Chondrocyte (in vitro differentiated cells): ENCODE measurements at regions not wholly inside any gene's neighbourhood (a gene's known extent, or its start where the extent isn't known, plus 50 kb on each side); places are given as distances from the start of the nearest gene placed in this dataset.

Source experiments
- DNase-seq: peaks from one replicate; pipeline ENCODE4 v3.0.0; 2021; ENCODE audit warnings: mixed read lengths, low spot score
- H3K27ac Mint-ChIP-seq: one replicate; pipeline ENCODE4 v1.8.0; 2021; ENCODE audit warnings: mild to moderate bottlenecking, moderate library complexity, mixed read lengths; ENCODE audit not compliant: unreplicated experiment
- H3K27me3 Mint-ChIP-seq: 2 replicates; pipeline ENCODE4 v1.8.0; 2021; ENCODE audit warnings: low read depth, mixed read lengths
- H3K36me3 Mint-ChIP-seq: 2 replicates; pipeline ENCODE4 v1.8.0; 2021; ENCODE audit warnings: low read depth, mixed read lengths
- H3K4me1 Mint-ChIP-seq: 2 replicates; pipeline ENCODE4 v1.8.0; 2021; ENCODE audit warnings: low read depth, mild to moderate bottlenecking, mixed read lengths
- H3K4me3 Mint-ChIP-seq: one replicate; pipeline ENCODE4 v1.8.0; 2021; ENCODE audit warnings: mild to moderate bottlenecking, moderate library complexity, mixed read lengths; ENCODE audit not compliant: unreplicated experiment
- H3K9me3 Mint-ChIP-seq: 2 replicates; pipeline ENCODE4 v1.8.0; 2021; ENCODE audit warnings: low read depth, mixed read lengths
- TF ChIP-seq, protein P1 (sequence below): fragments of 200-600 bp; sonication (generic); IDR thresholded peaks from 2 replicates; pipeline ENCODE4 v1.5.0; 2021; ENCODE audit warnings: antibody characterized with exemption, mild to moderate bottlenecking, moderate library complexity

DNA sequence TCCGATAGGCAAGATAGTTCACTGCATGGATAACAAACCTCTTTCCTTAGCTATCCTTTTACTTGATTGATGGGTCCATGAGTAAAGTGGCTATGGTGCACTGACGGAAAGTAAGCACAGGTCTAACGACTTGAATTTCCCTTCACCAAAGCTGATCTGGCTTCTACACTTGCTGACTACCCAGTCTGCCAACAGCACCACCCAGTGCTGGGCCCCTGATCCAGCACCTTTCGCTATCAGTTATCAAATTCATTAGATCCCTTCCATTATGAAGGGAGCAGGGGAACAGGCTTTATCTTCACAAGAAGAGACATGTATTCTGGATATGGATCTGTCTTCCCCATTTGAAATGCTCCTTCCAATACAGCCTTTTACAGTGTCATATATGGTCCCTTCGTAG is 855.9 kb downstream of the GRID1 start:
- TF ChIP-seq, protein P1, sequence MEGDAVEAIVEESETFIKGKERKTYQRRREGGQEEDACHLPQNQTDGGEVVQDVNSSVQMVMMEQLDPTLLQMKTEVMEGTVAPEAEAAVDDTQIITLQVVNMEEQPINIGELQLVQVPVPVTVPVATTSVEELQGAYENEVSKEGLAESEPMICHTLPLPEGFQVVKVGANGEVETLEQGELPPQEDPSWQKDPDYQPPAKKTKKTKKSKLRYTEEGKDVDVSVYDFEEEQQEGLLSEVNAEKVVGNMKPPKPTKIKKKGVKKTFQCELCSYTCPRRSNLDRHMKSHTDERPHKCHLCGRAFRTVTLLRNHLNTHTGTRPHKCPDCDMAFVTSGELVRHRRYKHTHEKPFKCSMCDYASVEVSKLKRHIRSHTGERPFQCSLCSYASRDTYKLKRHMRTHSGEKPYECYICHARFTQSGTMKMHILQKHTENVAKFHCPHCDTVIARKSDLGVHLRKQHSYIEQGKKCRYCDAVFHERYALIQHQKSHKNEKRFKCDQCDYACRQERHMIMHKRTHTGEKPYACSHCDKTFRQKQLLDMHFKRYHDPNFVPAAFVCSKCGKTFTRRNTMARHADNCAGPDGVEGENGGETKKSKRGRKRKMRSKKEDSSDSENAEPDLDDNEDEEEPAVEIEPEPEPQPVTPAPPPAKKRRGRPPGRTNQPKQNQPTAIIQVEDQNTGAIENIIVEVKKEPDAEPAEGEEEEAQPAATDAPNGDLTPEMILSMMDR = peak; percentile 28
- H3K4me1 Mint-ChIP-seq = no peaks in the 10 kb centered on the region
- no peaks in the 10 kb centered on the region for H3K36me3 Mint-ChIP-seq
- peaks cover 3% of the 10 kb centered on the region for H3K27me3 Mint-ChIP-seq
- no peak overlapping the region for H3K27ac Mint-ChIP-seq
- no peak for DNase-seq
- no peaks in the 10 kb centered on the region for H3K9me3 Mint-ChIP-seq
- no peak overlapping the region for H3K4me3 Mint-ChIP-seq

DNA sequence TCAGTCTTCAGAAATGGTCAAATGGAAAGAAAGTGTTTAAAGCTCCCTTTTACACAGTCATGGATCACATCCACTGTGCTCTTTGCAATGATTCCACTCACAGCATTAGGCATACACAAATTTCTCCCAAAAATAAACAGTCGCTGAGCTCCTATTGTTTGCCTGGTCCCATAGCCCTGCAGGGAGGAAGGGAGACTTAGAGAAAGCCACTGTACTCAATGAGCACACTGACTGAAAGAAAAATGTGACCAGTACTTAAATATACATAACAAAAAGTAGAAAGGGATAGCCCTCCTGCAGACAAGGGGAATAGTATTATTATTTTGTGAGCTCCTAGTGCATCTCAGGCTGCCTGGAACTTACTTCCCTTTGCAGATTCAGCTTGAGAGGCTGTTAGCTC is 853.2 kb downstream of the GRID1 start:
- peaks cover 4% of the 10 kb centered on the region for H3K9me3 Mint-ChIP-seq
- TF ChIP-seq, protein P1 = no peak
- no peak overlapping the region for H3K27ac Mint-ChIP-seq
- H3K4me3 Mint-ChIP-seq = no peak overlapping the region
- peaks cover 3% of the 10 kb centered on the region for H3K27me3 Mint-ChIP-seq
- H3K36me3 Mint-ChIP-seq = no peaks in the 10 kb centered on the region
- no peak for DNase-seq
- H3K4me1 Mint-ChIP-seq = no peaks in the 10 kb centered on the region

DNA sequence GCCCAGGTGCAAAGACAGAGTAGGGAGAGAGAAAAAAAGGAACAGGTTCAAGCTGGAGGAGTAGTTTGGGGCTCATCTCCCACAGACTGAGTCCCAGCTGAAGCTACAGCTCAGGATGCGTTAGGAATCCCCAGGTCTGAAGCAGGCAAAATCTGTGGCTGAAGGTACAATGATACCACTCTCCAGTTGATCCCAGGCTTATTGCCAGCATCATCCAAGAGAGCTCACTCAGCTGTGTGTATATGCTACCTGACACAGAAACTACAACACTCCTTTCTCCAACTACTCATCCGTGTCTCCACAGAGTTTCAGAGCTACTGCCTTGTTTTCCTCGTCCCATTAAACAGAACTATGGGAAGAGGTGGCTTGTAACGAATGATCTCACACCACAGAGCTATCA is 851.3 kb downstream of the GRID1 start:
- Mint-ChIP-seq H3K27me3 (peaks cover 5% of the 10 kb centered on the region), H3K9me3 (peaks cover 5% of the 10 kb centered on the region), H3K27ac (no peak overlapping the region), H3K4me3 (no peak overlapping the region), H3K4me1 (no peaks in the 10 kb centered on the region), H3K36me3 (no peaks in the 10 kb centered on the region)
- DNase-seq = no peak
- TF ChIP-seq, protein P1 = no peak

DNA sequence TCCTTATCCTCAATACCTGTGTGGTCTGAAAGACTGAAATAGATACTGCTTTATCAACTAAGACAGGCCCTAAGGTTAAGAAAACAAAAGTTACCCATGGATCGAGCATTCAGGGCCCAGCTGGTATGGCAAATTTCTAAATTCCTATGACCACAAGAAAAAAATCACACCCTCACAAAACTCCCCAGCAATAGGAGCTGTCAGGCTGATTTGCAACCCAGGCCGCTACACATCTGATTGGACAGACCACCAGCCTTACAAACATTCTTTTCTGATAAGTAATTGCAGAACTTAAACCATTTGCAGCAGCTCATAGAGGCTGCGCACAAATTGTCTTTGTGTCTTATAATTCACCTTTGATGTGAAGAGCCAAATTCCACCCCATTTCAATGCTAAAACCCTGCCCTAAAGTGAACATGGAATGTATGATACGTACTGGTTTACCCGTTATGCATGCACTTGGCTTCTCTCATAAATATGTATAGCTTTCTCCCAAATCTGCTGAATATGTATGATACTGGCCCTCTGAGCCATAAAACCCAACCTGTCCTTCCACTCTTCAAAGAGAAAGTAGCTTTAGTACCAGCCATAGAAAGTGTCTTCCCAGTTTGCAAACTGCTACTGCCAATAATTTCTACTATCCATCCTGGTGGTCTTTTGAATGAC is 842.5 kb downstream of the GRID1 start:
- Mint-ChIP-seq H3K4me3 (no peak overlapping the region), H3K4me1 (no peaks in the 10 kb centered on the region), H3K36me3 (peaks cover 3% of the 10 kb centered on the region), H3K27ac (no peak overlapping the region), H3K9me3 (peaks cover 11% of the 10 kb centered on the region), H3K27me3 (peaks cover 2% of the 10 kb centered on the region)
- TF ChIP-seq, protein P1 = no peak
- DNase-seq = no peak

DNA sequence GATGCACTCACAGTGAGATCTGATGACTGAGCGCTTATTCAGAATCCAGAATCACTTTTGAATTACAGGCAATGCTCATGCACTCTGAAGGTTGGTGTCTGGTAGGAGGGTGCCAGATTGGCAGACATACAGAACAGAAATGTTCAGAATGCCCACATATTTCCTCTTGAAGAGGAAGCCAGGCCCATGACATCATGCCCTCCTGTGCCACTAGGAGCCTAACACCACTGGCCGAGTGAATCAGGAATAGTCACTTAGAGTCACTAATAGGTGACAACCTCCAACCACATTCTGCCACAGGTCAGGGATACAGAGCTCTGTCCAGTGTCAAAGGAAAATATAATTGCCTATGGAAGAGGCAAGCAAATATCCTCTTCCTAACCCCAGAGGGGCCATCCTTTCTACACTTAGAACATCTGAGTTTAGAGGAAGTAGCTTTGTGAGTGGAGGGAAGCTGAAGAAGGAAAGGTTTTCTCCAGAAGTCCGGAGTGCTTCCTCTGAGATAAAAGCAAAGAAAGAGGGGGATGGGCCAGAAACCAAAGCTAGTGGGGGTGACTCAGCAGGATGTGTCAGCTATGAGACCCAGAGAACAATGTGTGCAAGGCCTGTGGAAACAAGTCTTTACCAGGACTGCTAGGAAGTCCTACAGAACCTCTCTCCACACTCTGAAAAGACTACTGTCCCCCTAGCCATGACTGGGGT is 838.8 kb downstream of the GRID1 start:
- no peak for DNase-seq
- H3K36me3 Mint-ChIP-seq = peaks cover 3% of the 10 kb centered on the region
- no peak overlapping the region for H3K4me3 Mint-ChIP-seq
- peaks cover 11% of the 10 kb centered on the region for H3K9me3 Mint-ChIP-seq
- H3K27ac Mint-ChIP-seq = no peak overlapping the region
- TF ChIP-seq, protein P1 = no peak
- no peaks in the 10 kb centered on the region for H3K4me1 Mint-ChIP-seq
- no peaks in the 10 kb centered on the region for H3K27me3 Mint-ChIP-seq
